SK-N-SH (cell line): ENCODE measurements at regions not wholly inside any gene's neighbourhood (a gene's known extent, or its start where the extent isn't known, plus 50 kb on each side); places are given as distances from the start of the nearest gene placed in this dataset.

Experiments
- CTCF ChIA-PET: fragments of 300-600, 350-600 bp; formaldehyde crosslinking; extraction: SDS; loops from one replicate; lab custom pipeline; 2021; lab: Yijun Ruan, JAX
- POLR2A ChIA-PET: fragments of 350-600 bp; sonication (Branson Sonifier 250); formaldehyde crosslinking; extraction: SDS; loops from one replicate; lab custom pipeline; 2020; ENCODE audit warnings: antibody characterized with exemption, inconsistent platforms; lab: Yijun Ruan, JAX
- DNase-seq: peaks from one replicate; pipeline ENCODE4 v3.0.0; 2012
- H2AFZ ChIP-seq: fragments of 200-600 bp; sonication (generic); 2 replicates; pipeline ENCODE4 v1.8.1; 2016; ENCODE audit warnings: antibody characterized with exemption, mild to moderate bottlenecking, low read depth
- H3F3A ChIP-seq: fragments of 200-600 bp; sonication (generic); replicated peaks from 2 replicates; pipeline ENCODE3; 2016; ENCODE audit warnings: antibody characterized with exemption, mild to moderate bottlenecking; ENCODE audit not compliant: insufficient read depth
- H3K27ac ChIP-seq, 2 experiments: fragments of 200-500 bp in 1 of 2; fragments of 200-600 bp in 1 of 2; sonication (Bioruptor generic) in 1 of 2; sonication (generic), shearing (Covaris generic) in 1 of 2; 2 replicates each; pipeline versions ENCODE4 v1.5.1 to v1.6.1; 2014 to 2016; ENCODE audit warnings: low read depth in 2 of 2, inconsistent platforms in 1 of 2, low read length in 1 of 2, mild to moderate bottlenecking in 1 of 2, mixed read lengths in 1 of 2
- H3K27me3 ChIP-seq: fragments of 200-600 bp; sonication (generic), shearing (Covaris generic); 2 replicates; pipeline ENCODE4 v1.6.1; 2016; ENCODE audit warnings: mixed run types; ENCODE audit not compliant: insufficient read depth
- H3K36me3 ChIP-seq, 2 experiments: fragments of 200-500 bp in 1 of 2; fragments of 200-600 bp in 1 of 2; sonication (Bioruptor generic) in 1 of 2; sonication (generic) in 1 of 2; replicated peaks in 1 of 2; 2 replicates each; pipeline versions ENCODE3 to v1.5.1; 2014 to 2016; ENCODE audit warnings: low read length in 1 of 2, mild to moderate bottlenecking in 1 of 2; ENCODE audit not compliant: insufficient read depth in 2 of 2, control insufficient read depth in 1 of 2
- H3K4me1 ChIP-seq, 2 experiments: fragments of 200-500 bp in 1 of 2; fragments of 200-600 bp in 1 of 2; sonication (Bioruptor generic) in 1 of 2; sonication (generic), shearing (Covaris generic) in 1 of 2; 2 replicates each; pipeline versions ENCODE4 v1.5.1 to v1.6.1; 2014 to 2016; ENCODE audit warnings: low read depth in 1 of 2, low read length in 1 of 2, mixed run types in 1 of 2; ENCODE audit not compliant: insufficient read depth in 2 of 2, control insufficient read depth in 1 of 2
- H3K4me2 ChIP-seq: fragments of 200-600 bp; sonication (generic), shearing (Covaris generic); 2 replicates; pipeline ENCODE4 v1.6.1; 2017; ENCODE audit warnings: mixed run types
- H3K4me3 ChIP-seq, 2 experiments: fragments of 200-500 bp in 1 of 2; fragments of 200-600 bp in 1 of 2; sonication (Bioruptor generic) in 1 of 2; sonication (generic), shearing (Covaris generic) in 1 of 2; 2 replicates each; pipeline versions ENCODE4 v1.5.1 to v1.8.1; 2014 to 2016; ENCODE audit warnings: low read depth in 2 of 2, inconsistent platforms in 1 of 2, low read length in 1 of 2, mild to moderate bottlenecking in 1 of 2, mixed read lengths in 1 of 2, moderate library complexity in 1 of 2
- H3K79me2 ChIP-seq: fragments of 200-600 bp; sonication (generic); 2 replicates; pipeline ENCODE4 v1.8.1; 2017; ENCODE audit warnings: mild to moderate bottlenecking; ENCODE audit not compliant: insufficient read depth
- H3K9ac ChIP-seq: fragments of 200-600 bp; sonication (generic); 2 replicates; pipeline ENCODE4 v1.6.1; 2017; ENCODE audit warnings: mixed run types
- H3K9me2 ChIP-seq: fragments of 200-600 bp; sonication (generic); 2 replicates; pipeline ENCODE4 v1.6.1; 2017; ENCODE audit warnings: mixed run types
- H3K9me3 ChIP-seq: fragments of 200-600 bp; sonication (generic); 2 replicates; pipeline ENCODE4 v1.6.1; 2017; ENCODE audit warnings: mixed run types, mild to moderate bottlenecking, moderate library complexity
- H4K20me1 ChIP-seq: fragments of 200-600 bp; sonication (generic); 2 replicates; pipeline ENCODE4 v1.6.1; 2017; ENCODE audit warnings: mild to moderate bottlenecking, mixed run types; ENCODE audit not compliant: insufficient read depth
- ELF1 ChIP-seq: IDR thresholded peaks from 2 replicates; pipeline ENCODE4 v1.4.0; 2012
- EZH2phosphoT487 ChIP-seq: fragments of 200-600 bp; sonication (generic); IDR thresholded peaks from 2 replicates; pipeline ENCODE4 v1.6.1; 2017; ENCODE audit warnings: low read depth, mixed run types, mild to moderate bottlenecking, antibody characterized with exemption, moderate library complexity, borderline replicate concordance
- FOXJ3 ChIP-seq: sonication (generic); formaldehyde crosslinking; IDR thresholded peaks from 2 replicates; pipeline ENCODE4 v1.5.1; 2020; ENCODE audit warnings: mild to moderate bottlenecking, missing genetic modification reagents
- FOXM1 ChIP-seq: IDR thresholded peaks from 2 replicates; pipeline ENCODE4 v1.4.0; 2012; ENCODE audit warnings: low read depth, mild to moderate bottlenecking
- GABPA ChIP-seq: IDR thresholded peaks from 2 replicates; pipeline ENCODE4 v1.4.0; 2012; ENCODE audit warnings: low read depth, mild to moderate bottlenecking
- GATA2 ChIP-seq: sonication (generic); formaldehyde crosslinking; IDR thresholded peaks from 2 replicates; pipeline ENCODE4 v1.5.0; 2020; ENCODE audit warnings: mild to moderate bottlenecking, missing genetic modification reagents
- MXI1 ChIP-seq: IDR thresholded peaks from 2 replicates; pipeline ENCODE4 v1.6.1; 2012; ENCODE audit warnings: mild to moderate bottlenecking, low read depth, low read length, improper control_type of control experiment
- NFIC ChIP-seq: IDR thresholded peaks from 2 replicates; pipeline ENCODE4 v1.4.0; 2012; ENCODE audit warnings: borderline replicate concordance
- PBX3 ChIP-seq: IDR thresholded peaks from 2 replicates; pipeline ENCODE4; 2012
- RAD21 ChIP-seq: IDR thresholded peaks from 2 replicates; pipeline ENCODE4 v1.6.1; 2012; ENCODE audit warnings: mild to moderate bottlenecking, low read length
- RXRA ChIP-seq: IDR thresholded peaks from 2 replicates; pipeline ENCODE4 v1.4.0; 2012; ENCODE audit warnings: low read depth, mild to moderate bottlenecking, borderline replicate concordance
- SMC3 ChIP-seq: IDR thresholded peaks from 2 replicates; pipeline ENCODE4 v1.6.1; 2012; ENCODE audit warnings: low read depth, low read length, improper control_type of control experiment
- TAF1 ChIP-seq: IDR thresholded peaks from 2 replicates; pipeline ENCODE4 v1.6.1; 2012; ENCODE audit warnings: low read depth, mild to moderate bottlenecking, low read length, moderate library complexity, borderline replicate concordance
- TCF12 ChIP-seq: IDR thresholded peaks from 2 replicates; pipeline ENCODE4 v1.4.0; 2012
- USF1 ChIP-seq: IDR thresholded peaks from 2 replicates; pipeline ENCODE4 v1.4.0; 2012; ENCODE audit warnings: low read depth, borderline replicate concordance
- USF2 ChIP-seq: fragments of 150-350 bp; IDR thresholded peaks from 2 replicates; pipeline ENCODE4 v1.6.1; 2017; ENCODE audit warnings: antibody characterized with exemption, low read length, low read depth, borderline replicate concordance
- YY1 ChIP-seq: IDR thresholded peaks from 2 replicates; pipeline ENCODE4 v1.4.0; 2012; ENCODE audit warnings: low read depth, mild to moderate bottlenecking
- ZBTB33 ChIP-seq: IDR thresholded peaks from 2 replicates; pipeline ENCODE4 v1.4.0; 2012; ENCODE audit warnings: low read depth, borderline replicate concordance
- WGBS: methylation state at CpG from one replicate; pipeline ENCODE4 v1.1.6; 2017; ENCODE audit warnings: low lambda C conversion rate; 5-methylcytosine and 5-hydroxymethylcytosine counted together

GRCh38 chr3:152540120-152540519 is 271.4 kb downstream of the MBNL1 start:
- Histone ChIP-seq H3K4me2 (no peak overlapping the region), H4K20me1 (no peaks in the 10 kb centered on the region), H3K9ac (no peak overlapping the region), H2AFZ (no peak overlapping the region), H3K79me2 (no peaks in the 10 kb centered on the region), H3K27me3 (0 out of 2 replicates have a peak, but pooled peaks cover 8% of the 10 kb centered on the region), H3K4me3 (no peak overlapping the region), H3K9me3 (no peaks in the 10 kb centered on the region), H3K36me3 (no peaks in the 10 kb centered on the region), H3K27ac (no peak overlapping the region), H3K9me2 (no peaks in the 10 kb centered on the region), H3K4me1 (no peaks in the 10 kb centered on the region), H3F3A (no peaks in the 10 kb centered on the region)
- CTCF ChIA-PET, result no interaction called here
- TF ChIP-seq ELF1, result no peak
- TF ChIP-seq TCF12, result no peak
- no peak for TF ChIP-seq SMC3
- no peak for TF ChIP-seq USF1
- no peak for TF ChIP-seq ZBTB33
- TF ChIP-seq FOXJ3 (CRISPR knock-in tag), result no peak
- TF ChIP-seq GATA2, result no peak
- no peak for TF ChIP-seq TAF1
- DNase-seq, result no peak
- POLR2A ChIA-PET, result no interaction called here

GRCh38 chr3:152547153-152547552 is 278.4 kb downstream of the MBNL1 start:
- ChIA-PET POLR2A (no interaction called here), CTCF (interaction anchor here (1.0 kb wide), 1 partner anchor 27 kb away, joined by 4 read pairs; no protein-coding TSS in a partner anchor)
- no peak for DNase-seq
- Histone ChIP-seq H3F3A (peaks cover 7% of the 10 kb centered on the region), H3K79me2 (no peaks in the 10 kb centered on the region), H3K9me3 (no peaks in the 10 kb centered on the region), H4K20me1 (no peaks in the 10 kb centered on the region), H3K9me2 (no peaks in the 10 kb centered on the region), H3K27ac (no peak overlapping the region), H3K4me3 (no peak overlapping the region), H3K4me2 (no peak overlapping the region), H3K27me3 (no peaks in the 10 kb centered on the region; the same call in 1 of the 2 replicates), H3K36me3 (no peaks in the 10 kb centered on the region), H3K4me1 (no peaks in the 10 kb centered on the region; a peak in 1 of 4 replicates), H3K9ac (no peak overlapping the region), H2AFZ (no peak overlapping the region)
- TF ChIP-seq USF2 (no peak), EZH2phosphoT487 (no peak), FOXJ3 (CRISPR knock-in tag) (no peak), YY1 (no peak), RXRA (no peak), RAD21 (no peak), ZBTB33 (no peak), PBX3 (no peak), FOXM1 (no peak), GABPA (no peak), NFIC (no peak), MXI1 (no peak)
- 57% methylated on average over 1 of the region's 1 CpG for WGBS
